Ramos (cell line): ENCODE measurements at regions not wholly inside any gene's neighbourhood (a gene's known extent, or its start where the extent isn't known, plus 50 kb on each side); places are given as distances from the start of the nearest gene placed in this dataset.

ENCODE experiments used
- in situ Hi-C: fragments of 300-500 bp; cut with MboI; formaldehyde crosslinking; loops from one replicate; pipeline ENCODE4 v1.14.3; 2022; ENCODE audit warnings: low sequenced_read_pairs; ENCODE audit not compliant: unreplicated experiment

- in situ Hi-C loops: no loop called here
Observed at GRCh38 chr12:126482238-126482889, 1417.1 kb downstream of the AACS start.

GRCh38 chr12:126483145-126484068 lies 1418.2 kb downstream of the AACS start:
- in situ Hi-C loops: no loop called here

GRCh38 chr12:126487431-126487980 lies 1422.3 kb downstream of the AACS start:
- in situ Hi-C loops: no loop called here

DNA sequence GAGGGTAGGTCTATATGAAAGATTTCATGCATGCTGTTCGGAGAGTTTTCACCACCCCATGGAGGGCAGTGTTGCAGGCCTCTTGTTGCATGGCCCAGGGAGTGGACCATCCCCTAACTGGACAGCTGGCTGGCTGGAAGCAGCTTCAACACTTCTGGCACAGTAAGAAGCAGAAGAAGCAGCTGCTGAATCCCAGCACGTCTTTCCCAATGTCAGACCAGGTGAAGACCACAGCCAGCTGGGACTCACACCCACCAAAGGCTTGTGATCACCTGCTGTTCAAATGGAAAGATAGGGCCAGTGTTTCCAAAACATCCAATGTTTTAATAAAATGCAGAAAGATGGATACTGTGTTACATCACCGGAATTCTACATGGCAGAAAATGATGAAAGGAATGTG lies 1423.6 kb downstream of the AACS start:
- in situ Hi-C loops: no loop called here

DNA sequence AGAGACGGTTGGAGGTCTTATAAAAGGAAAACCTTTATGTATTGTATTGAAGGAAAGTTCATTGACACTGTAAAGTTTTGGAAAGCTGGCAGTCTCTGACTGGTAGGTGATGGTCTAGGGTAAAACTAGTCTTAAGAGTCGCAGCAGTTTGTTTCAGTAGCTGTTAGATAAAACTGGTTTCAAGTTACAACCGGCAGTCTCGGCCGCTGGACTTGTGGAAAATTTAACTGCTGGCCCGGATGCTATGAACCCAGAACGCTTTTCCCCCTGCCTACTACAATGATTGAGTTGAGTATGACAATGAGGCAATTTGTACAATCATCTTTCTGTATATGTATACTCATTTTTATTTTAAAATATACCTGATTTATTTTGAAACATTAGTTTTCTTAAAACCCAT lies 1426.9 kb downstream of the AACS start:
- in situ Hi-C loops: no loop called here

- in situ Hi-C loops: no loop called here
Observed at GRCh38 chr12:126493366-126494108, 1428.3 kb downstream of the AACS start.

- in situ Hi-C loops: no loop called here
Observed at GRCh38 chr12:126496201-126496600, 1431.0 kb downstream of the AACS start.

DNA sequence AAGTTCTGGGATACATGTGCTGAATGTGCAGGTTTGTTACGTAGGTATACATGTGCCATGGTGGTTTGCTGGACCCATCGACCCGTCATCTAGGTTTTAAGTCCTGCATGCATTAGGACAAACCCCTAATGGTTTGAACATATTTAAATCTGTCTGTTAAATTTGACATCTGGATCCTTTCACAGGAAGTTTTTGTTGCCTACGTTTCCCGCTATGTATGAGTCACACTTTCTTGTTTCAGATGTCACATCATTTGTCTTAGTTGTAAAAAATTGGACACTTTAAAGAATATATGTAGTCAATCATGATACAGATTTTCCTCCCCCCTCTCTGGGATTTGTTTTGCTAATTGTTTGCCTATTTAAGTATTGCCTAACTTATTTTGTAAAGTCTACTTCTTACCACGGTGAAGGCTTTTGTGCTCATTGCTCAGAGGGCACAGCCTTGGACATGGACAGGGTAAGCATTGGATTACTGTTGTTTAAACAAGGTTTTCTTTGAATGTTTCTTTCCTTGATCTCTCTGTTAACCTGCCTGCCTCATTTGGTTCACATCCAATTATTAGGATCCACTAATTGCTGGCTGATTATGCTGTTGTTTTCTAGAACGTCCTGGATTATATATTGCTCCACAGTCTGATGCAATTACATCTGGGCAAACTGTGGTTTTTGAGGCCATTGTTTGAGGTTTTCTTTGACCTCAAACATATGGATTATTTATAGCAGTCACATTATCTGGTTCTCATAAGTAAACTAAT lies 1441.4 kb downstream of the AACS start:
- in situ Hi-C loops: no loop called here

DNA sequence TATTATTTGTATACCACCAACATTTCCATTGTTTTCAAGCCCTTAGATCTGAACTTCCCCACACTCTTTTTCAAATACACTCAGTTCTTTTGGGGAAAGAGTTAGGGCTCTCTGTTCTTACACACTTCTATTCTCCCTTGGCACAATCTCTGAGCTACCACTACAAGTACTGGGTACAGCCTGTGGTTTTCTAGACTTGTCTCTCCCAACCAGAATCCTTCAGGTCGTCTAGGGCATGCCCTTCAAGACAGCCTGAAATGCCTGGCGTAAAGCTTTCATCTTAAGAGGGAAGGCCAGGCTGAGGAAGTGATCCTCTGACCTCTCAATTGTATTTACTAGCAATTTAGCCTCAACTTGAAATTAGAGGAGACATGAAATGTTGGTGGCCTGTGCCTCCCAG lies 1442.0 kb downstream of the AACS start:
- in situ Hi-C loops: no loop called here

- in situ Hi-C loops: no loop called here
Observed at GRCh38 chr12:126509572-126509971, 1444.3 kb downstream of the AACS start.

GRCh38 chr12:126510630-126511029 lies 1445.4 kb downstream of the AACS start:
- in situ Hi-C loops: no loop called here

DNA sequence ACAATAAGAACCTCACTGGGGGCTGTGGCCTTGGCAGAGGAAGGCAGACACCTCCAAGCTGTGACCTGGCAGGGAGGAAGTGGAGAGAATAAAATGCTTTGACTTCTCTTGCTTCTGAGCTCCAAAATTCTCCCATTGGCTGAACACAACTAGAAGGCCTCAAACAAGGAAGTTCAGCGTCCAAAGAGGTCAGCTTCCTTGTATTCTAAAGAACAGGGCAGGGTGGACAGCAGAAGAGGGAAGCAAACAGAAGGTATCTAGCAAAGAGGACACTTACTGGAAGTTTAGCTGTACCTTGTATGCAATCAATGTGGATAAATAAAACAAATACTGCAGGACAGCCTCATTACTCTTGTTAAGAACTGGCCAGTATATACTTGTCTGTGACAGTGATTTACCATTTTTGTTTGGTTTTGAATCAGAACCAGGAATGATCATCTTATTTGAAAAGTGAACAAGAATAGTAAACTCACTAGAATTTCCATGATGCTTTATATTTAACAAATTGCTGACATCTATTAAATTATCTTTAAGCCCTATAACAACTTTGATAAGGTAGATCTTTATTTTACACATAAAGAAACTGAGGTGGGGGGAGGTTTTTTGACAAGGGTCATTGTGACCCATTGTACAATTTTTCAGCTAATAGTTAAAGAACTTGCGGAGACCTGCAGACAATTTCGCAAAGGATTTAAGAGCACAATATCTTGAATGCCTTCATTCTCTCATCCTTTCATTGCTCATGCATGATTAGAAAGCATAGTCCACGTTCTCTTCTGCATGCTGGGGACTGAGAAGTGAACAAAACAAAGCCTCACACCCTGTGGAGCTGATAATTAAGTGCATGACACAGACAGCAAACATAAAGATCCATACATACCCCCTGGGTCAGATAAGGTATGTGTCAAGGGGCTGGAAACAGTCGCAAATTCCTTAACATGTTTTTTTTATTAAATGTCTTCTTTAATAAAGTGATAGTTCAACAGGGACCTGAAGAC lies 1448.0 kb downstream of the AACS start:
- in situ Hi-C loops: no loop called here

- in situ Hi-C loops: no loop called here
Observed at GRCh38 chr12:126518596-126519200, 1453.5 kb downstream of the AACS start.

GRCh38 chr12:126519833-126520232 lies 1454.6 kb downstream of the AACS start:
- in situ Hi-C loops: no loop called here

- in situ Hi-C loops: no loop called here
Observed at GRCh38 chr12:126523891-126524290, 1458.7 kb downstream of the AACS start.

GRCh38 chr12:126534495-126534894 lies 1469.3 kb downstream of the AACS start:
- in situ Hi-C loops: no loop called here

DNA sequence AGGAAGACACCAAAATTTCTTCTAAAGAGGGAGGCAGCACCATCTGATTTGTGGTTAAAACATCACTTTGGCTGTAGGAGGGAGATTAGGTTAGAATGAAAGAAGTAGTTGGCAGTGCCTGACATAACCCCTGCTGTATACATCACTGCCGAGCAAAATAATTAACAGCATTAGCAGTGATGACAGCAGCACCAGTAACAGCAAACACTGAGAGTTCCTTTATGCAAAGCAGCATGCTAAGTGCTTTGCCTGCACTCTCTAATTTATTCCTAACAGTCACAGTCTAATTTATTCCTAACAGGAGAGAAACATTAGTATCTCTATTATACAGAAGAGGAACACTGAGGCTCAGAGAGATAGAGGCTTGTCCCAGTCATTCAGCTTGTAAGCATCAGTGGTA lies 1469.7 kb downstream of the AACS start:
- in situ Hi-C loops: no loop called here

- in situ Hi-C loops: no loop called here
Observed at GRCh38 chr12:126535971-126536370, 1470.7 kb downstream of the AACS start.
